ENCODE measurements at regions not wholly inside any gene's neighbourhood (a gene's known extent, or its start where the extent isn't known, plus 50 kb on each side); places are given as distances from the start of the nearest gene placed in this dataset.

DNA sequence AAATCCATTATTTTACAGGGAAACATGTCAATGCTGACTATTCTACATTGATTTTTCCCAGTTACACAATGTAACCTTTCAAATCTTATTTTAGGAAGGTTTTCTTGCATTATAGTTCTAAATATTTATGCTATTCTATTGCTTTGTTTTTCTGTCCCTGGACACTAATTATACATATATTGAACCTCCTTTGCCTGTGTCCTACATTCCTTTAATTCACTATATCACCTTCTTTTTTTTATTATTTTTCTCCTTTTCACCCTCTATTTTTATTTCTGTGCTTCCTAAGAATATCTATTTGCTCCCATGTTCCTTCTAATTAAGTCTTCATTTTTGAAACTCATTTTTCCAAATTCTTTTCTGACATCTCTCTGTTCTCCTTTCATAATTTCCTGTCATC is 259.2 kb downstream of the TJP1 start:
- Histone ChIP-seq H3K4me1 (no peaks in the 10 kb centered on the region), H3K9me3 (no peaks in the 10 kb centered on the region), H3K36me3 (no peaks in the 10 kb centered on the region), H3K27me3 (peaks cover 10% of the 10 kb centered on the region), H3K4me3 (no peak overlapping the region), H3K27ac (no peak overlapping the region)
- no peak for DNase-seq
- TF ChIP-seq EP300 (IDR thresholded peaks at IDR 0.05; ENCODE audit: low read depth) = no peak
- TF ChIP-seq POLR2AphosphoS5 (IDR thresholded peaks at IDR 0.05) = no peak
- no peak for TF ChIP-seq POLR2A (IDR thresholded peaks at IDR 0.05)
- in situ Hi-C loops (cut with MboI; ENCODE audit: low pct_ligation_motif_present in 1 of 4, low pct_unique_long_range_greater_than_20kb in 1 of 4, low sequenced_read_pairs in 3 of 4) (no loop called here), intact Hi-C loops (cut with DNase I; ENCODE audit: low total_unique reads) (no loop called here)

DNA sequence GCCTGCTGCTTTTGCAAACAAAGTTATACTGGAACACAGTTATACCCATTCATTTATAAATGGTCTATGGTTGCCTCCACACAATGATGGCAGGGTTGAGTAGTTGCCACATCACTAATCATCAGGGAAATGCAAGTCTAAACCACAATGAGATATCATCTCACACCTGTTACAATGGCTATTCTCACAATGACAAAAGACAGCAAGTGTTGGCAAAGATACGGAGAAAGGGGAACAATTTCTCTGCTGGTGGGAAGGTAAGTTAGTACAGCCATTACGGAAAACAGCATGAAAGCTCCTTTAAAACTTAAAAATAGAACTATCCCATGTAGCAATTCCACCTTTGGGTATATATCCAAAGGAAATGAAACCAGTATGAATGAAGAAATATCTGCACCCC is 261.4 kb downstream of the TJP1 start:
- 63 to 71% methylated on average over 2 of the region's 2 CpGs for WGBS, 2 donors (ENCODE audit: low coverage in 1 of 2)
- intact Hi-C loops (cut with DNase I; ENCODE audit: low total_unique reads) = no loop called here
- DNase-seq = no peak

DNA sequence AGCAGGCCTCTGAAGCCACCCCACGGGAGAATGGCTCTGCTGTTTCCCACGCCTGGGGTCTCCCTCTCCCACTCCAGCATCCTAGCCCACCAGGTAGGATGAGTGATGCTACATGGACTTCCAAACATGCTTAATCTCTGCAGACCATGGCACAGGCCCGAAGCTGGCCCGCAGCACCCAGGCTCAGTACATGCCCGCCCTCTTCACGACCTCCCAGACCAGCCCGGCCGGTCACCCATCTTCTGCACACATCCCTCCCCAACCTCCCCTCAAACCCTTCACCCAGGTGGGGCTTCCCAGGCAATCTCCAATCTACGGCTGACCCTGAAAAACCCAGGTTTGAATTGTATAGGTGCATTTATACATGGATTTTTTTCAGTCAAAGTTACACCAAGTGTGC is 264.0 kb downstream of the TJP1 start:
- H3K36me3 ChIP-seq = no peaks in the 10 kb centered on the region
- DNase-seq = no peak
- no peak for TF ChIP-seq POLR2AphosphoS5 (IDR thresholded peaks at IDR 0.05)
- TF ChIP-seq, protein P1, sequence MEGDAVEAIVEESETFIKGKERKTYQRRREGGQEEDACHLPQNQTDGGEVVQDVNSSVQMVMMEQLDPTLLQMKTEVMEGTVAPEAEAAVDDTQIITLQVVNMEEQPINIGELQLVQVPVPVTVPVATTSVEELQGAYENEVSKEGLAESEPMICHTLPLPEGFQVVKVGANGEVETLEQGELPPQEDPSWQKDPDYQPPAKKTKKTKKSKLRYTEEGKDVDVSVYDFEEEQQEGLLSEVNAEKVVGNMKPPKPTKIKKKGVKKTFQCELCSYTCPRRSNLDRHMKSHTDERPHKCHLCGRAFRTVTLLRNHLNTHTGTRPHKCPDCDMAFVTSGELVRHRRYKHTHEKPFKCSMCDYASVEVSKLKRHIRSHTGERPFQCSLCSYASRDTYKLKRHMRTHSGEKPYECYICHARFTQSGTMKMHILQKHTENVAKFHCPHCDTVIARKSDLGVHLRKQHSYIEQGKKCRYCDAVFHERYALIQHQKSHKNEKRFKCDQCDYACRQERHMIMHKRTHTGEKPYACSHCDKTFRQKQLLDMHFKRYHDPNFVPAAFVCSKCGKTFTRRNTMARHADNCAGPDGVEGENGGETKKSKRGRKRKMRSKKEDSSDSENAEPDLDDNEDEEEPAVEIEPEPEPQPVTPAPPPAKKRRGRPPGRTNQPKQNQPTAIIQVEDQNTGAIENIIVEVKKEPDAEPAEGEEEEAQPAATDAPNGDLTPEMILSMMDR (IDR thresholded peaks at IDR 0.05) = no peak
- no peak for TF ChIP-seq POLR2A (IDR thresholded peaks at IDR 0.05)
- no peak for TF ChIP-seq EP300 (IDR thresholded peaks at IDR 0.05; ENCODE audit: low read depth)
- 50 to 94% methylated on average over 1 to 9 of the region's 9 CpGs for WGBS, 2 donors (ENCODE audit: low coverage in 1 of 2)
- no peaks in the 10 kb centered on the region for H3K9me3 ChIP-seq
- H3K27me3 ChIP-seq = no peaks in the 10 kb centered on the region
- no peak overlapping the region for H3K27ac ChIP-seq
- no peaks in the 10 kb centered on the region for H3K4me1 ChIP-seq
- intact Hi-C loops (cut with DNase I; ENCODE audit: low total_unique reads) (no loop called here), in situ Hi-C loops (cut with MboI; ENCODE audit: low pct_ligation_motif_present in 1 of 4, low pct_unique_long_range_greater_than_20kb in 1 of 4, low sequenced_read_pairs in 3 of 4) (no loop called here)
- no peak overlapping the region for H3K4me3 ChIP-seq

More for the DNA sequence above, 261.4 kb downstream of the TJP1 start:
- in situ Hi-C loops (cut with MboI; ENCODE audit: low pct_ligation_motif_present in 1 of 4, low pct_unique_long_range_greater_than_20kb in 1 of 4, low sequenced_read_pairs in 3 of 4) = no loop called here
- Histone ChIP-seq H3K36me3 (no peaks in the 10 kb centered on the region), H3K27ac (no peak overlapping the region), H3K27me3 (no peaks in the 10 kb centered on the region), H3K9me3 (no peaks in the 10 kb centered on the region), H3K4me3 (no peak overlapping the region), H3K4me1 (no peaks in the 10 kb centered on the region)
- TF ChIP-seq, protein P1 (IDR thresholded peaks at IDR 0.05) = no peak
- TF ChIP-seq EP300 (IDR thresholded peaks at IDR 0.05; ENCODE audit: low read depth) = no peak
- TF ChIP-seq POLR2AphosphoS5 (IDR thresholded peaks at IDR 0.05) = no peak

DNA sequence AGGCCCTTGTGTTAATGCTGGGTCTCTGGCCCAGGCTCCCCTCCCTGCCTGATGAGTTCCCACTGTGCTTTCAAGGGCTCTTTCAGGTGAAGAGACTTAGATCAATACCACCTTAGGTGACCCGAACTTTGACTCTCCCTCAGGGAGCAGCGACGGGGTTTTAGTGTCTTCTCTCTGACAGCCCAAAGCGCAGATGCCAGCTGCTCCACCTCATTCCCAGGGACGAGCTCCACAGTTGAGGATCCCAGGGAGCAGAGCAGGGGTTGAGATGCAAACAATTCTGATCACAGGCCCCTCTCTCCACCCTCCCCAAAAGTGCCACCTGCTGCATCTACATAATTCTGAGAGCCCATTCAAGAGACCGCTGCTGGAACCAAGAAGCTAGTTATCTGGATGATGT is 265.1 kb downstream of the TJP1 start:
- WGBS, 2 donors (ENCODE audit: low coverage in 1 of 2) = 85% methylated on average over 6 of the region's 6 CpGs; no CpG with 5 or more reads in 1 of the 2 donors
- no peaks in the 10 kb centered on the region for H3K36me3 ChIP-seq
- TF ChIP-seq, protein P1 (IDR thresholded peaks at IDR 0.05) = no peak
- TF ChIP-seq EP300 (IDR thresholded peaks at IDR 0.05; ENCODE audit: low read depth) (no peak), POLR2A (IDR thresholded peaks at IDR 0.05) (no peak), POLR2AphosphoS5 (IDR thresholded peaks at IDR 0.05) (no peak)
- no peaks in the 10 kb centered on the region for H3K9me3 ChIP-seq
- in situ Hi-C loops (cut with MboI; ENCODE audit: low pct_ligation_motif_present in 1 of 4, low pct_unique_long_range_greater_than_20kb in 1 of 4, low sequenced_read_pairs in 3 of 4) = no loop called here
- H3K4me1 ChIP-seq = no peaks in the 10 kb centered on the region
- intact Hi-C loops (cut with DNase I; ENCODE audit: low total_unique reads) = no loop called here
- no peak overlapping the region for H3K4me3 ChIP-seq
- H3K27ac ChIP-seq = no peak overlapping the region
- no peak for DNase-seq
- H3K27me3 ChIP-seq = no peaks in the 10 kb centered on the region

DNA sequence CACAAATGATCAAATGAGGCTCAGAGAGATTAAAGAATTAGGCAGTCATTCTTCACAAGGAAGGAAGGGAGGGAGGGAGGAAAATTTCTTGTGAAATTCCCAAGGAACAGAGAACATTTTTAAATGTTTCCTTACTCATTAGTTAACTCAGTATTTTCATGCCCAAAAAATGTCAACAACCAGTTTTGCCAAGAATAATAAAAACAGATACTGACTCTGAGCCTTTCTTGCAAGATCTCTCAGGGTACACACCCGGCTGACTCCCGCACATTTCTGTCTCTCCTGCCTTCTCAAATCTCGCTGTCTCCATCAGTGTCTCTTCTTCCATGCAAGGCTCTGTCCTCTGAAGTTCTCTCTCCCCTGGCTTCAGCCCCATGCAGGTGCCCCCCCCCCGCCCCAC is 265.9 kb downstream of the TJP1 start:
- TF ChIP-seq EP300 (IDR thresholded peaks at IDR 0.05; ENCODE audit: low read depth) (no peak), POLR2AphosphoS5 (IDR thresholded peaks at IDR 0.05) (no peak), POLR2A (IDR thresholded peaks at IDR 0.05) (no peak)
- TF ChIP-seq, protein P1 (IDR thresholded peaks at IDR 0.05) = no peak
- Histone ChIP-seq H3K4me3 (no peak overlapping the region), H3K27ac (no peak overlapping the region), H3K4me1 (no peaks in the 10 kb centered on the region), H3K27me3 (no peaks in the 10 kb centered on the region), H3K36me3 (no peaks in the 10 kb centered on the region), H3K9me3 (no peaks in the 10 kb centered on the region)
- 66 to 87% methylated on average over 3 to 4 of the region's 4 CpGs for WGBS, 2 donors (ENCODE audit: low coverage in 1 of 2)
- intact Hi-C loops (cut with DNase I; ENCODE audit: low total_unique reads) = no loop called here
- in situ Hi-C loops (cut with MboI; ENCODE audit: low pct_ligation_motif_present in 1 of 4, low pct_unique_long_range_greater_than_20kb in 1 of 4, low sequenced_read_pairs in 3 of 4) = no loop called here
- DNase-seq = no peak
